GM19035 (cell line): ENCODE measurements at regions not wholly inside any gene's neighbourhood (a gene's known extent, or its start where the extent isn't known, plus 50 kb on each side); places are given as distances from the start of the nearest gene placed in this dataset.
A peak's percentile ranks its signal among the peaks of the same experiment; 100 is the strongest.

Experiments used
- ATAC-seq: cut with Tn5 transposase; IDR thresholded peaks from one replicate; pipeline ENCODE4 v1.9.1; 2021; ENCODE audit not compliant: unreplicated experiment

- no peak for ATAC-seq
Observed at GRCh38 chr4:123455360-123455759, 58.8 kb downstream of the SPRY1 start.

DNA sequence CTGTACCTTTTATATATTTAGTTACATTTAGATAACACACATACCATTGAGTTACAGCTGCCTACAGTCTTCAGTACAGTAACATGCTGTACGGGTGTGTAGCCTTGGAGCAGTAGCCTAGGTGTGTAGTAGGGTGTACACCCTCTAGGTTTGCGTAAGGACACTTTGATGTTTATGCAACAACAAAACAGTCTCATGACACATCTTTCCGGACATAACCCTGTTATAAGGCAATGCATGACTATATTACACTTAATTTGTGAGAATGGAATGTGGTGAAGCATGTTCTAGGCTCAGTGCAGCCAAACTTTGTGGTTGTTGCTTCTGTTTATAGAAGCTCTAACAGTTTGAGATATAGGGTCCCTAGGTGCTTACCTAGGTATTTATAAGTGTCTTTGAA, 65.4 kb downstream of the SPRY1 start:
- no peak for ATAC-seq

DNA sequence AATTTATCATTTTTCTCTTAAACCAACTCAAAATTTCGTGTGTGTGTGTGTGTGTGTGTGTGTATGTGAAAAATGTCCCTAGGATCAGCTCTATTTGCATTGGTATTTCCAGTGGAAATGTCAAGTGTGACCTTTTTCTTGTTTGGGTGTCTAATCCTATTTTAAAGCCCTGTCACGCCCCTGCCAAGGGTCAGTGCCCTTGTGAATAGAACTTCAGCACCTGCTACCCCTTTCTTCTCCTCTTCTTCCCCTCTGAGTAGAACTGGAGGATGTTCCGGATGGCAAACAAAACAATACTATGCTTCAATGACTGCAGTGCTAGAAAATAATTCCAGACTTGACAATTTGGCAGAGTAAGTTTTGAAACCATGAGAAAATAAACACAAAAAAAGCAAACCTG, 67.3 kb downstream of the SPRY1 start:
- ATAC-seq = no peak

- ATAC-seq = no peak
Observed at GRCh38 chr4:123465416-123465815, 68.8 kb downstream of the SPRY1 start.

DNA sequence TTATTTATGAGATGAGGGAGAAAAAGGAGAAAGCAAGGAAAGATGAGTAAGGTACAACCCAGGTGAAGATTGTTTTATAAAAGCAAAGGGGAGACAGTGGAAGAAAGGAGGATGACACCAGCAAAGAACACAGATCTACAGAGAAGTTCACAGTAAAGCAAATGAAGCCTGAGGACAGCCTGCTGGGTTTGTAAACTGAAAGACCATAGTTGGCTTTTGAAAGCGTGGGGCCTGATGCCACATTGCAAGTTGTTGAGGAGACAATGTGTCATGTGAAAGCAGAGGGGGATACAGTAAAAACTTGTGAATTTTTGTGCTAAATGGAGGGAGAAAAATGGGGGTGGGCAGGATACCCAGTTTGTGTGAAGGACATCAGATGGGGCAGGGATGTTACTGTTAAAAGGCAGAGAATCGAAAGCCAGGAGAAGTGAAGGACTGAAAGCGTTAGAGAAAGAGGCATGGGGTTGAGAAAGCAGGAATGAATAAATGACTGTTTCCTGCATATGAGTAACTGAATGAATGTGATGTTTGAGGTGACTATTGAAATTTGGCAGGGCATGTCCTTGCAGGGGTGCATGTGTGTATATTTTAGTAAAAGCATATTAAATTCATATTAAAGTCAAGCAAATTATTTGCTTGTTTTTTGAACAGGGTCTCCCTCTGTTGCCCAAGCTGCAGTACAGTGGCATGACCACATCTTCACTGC, 69.6 kb downstream of the SPRY1 start:
- ATAC-seq = no peak

GRCh38 chr4:123468479-123469031, 72.0 kb downstream of the SPRY1 start:
- no peak for ATAC-seq

GRCh38 chr4:123469245-123469644, 72.7 kb downstream of the SPRY1 start:
- no peak for ATAC-seq

- ATAC-seq = no peak
Observed at GRCh38 chr4:123469696-123470095, 73.1 kb downstream of the SPRY1 start.

- no peak for ATAC-seq
Observed at GRCh38 chr4:123470640-123471039, 74.0 kb downstream of the SPRY1 start.

GRCh38 chr4:123471655-123472369, 75.2 kb downstream of the SPRY1 start:
- ATAC-seq = no peak

GRCh38 chr4:123474817-123475216, 78.2 kb downstream of the SPRY1 start:
- ATAC-seq = no peak

GRCh38 chr4:123476089-123476488, 79.5 kb downstream of the SPRY1 start:
- ATAC-seq = no peak

DNA sequence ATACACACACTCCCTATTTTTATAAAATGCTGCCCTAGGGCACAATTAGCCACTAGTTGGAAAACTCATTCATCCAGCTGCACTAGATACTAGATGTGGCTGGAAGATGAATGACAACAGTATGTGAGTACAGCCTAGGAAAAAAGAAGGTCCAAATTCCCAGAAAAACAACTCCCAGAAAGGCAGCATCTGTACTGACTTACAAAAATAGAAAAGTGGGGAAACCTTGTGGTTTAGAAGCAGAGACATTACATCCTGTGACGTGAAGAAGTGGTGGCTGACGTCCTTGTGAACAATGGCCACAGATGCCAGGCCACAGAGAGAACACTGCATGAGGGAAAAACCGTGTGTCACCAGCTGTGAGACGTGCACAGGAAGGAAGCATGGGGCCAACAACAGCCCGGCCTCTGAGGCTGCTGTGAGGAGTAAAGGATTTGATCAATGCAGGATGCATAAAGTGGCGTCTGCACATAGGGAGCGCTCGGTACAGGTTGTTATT, 81.2 kb downstream of the SPRY1 start:
- no peak for ATAC-seq

DNA sequence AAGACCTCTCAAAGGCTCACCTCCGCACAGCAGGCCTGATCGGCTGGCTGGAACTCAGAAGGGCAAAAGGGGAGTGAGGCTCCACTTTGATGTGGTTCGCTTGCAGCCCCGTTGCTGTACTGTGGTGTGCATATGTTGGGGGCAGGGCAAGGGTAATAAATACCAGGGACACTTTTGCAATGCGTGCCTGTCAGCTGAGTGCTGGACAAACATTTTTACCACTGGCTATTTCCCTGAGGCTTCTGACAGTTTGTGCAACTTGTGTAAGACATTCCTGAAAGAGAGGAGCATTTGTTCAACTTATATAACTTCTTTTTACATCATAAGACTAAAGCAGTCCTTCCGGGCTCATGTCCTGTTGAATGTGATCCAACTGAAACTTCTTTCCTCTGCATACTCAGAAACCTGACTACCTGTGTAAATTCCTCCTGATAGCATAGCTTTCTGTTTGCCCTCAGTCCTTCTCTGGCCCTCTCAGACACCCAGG, 82.3 kb downstream of the SPRY1 start:
- no peak for ATAC-seq

GRCh38 chr4:123479944-123480343, 83.3 kb downstream of the SPRY1 start:
- no peak for ATAC-seq

DNA sequence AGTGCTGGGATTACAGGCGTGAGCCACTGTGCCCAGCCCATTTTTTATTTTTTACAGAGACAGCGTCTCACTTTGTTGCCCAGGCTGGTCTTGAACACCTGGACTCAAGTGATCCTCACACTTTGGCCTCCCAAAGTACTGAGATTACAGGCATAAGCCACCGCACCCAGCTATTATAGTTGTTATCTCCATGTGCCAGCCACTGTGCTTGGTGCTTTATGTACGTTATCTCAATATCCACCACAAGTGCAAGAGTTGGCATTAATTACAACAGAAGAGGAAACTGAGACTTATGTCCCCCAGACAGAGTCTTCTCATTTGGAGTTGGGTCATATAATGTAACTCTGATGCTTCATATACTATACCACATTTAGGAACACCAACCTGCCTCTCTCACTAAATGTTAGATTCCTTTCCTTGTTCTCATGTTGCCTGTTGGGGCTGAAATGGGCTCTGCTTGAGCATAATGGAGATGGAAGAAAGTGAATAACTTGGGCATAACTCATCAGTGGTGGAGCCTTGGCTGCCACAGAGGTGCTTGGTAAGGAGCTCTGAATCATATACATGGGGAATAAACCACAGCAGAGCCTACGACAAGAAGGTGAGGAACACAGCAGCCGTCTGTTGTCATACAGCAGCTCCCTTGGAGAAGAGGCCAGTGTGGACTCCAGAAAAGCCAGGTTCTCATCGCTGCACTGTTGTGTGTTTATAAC, 84.3 kb downstream of the SPRY1 start:
- no peak for ATAC-seq

DNA sequence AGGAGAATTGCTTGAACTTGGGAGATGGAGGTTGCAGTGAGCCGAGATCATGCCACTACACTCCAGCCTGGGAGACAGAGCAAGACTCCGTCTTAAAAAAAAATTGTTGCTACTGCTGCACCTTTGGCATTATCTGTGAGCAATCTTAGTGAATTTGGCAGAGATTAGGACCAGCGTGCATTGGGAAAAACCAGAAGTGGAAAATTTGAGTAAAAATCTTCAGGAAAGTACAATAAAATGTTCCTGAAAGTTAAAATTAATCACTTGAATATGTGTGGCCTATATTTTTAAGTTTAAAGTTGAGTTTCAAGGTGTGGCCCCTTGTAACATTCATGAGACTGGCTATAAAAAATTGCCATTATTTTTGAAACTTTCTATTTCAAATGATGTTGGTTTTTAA, 85.1 kb downstream of the SPRY1 start:
- ATAC-seq = no peak

- ATAC-seq = no peak
Observed at GRCh38 chr4:123484291-123484926, 87.8 kb downstream of the SPRY1 start.

DNA sequence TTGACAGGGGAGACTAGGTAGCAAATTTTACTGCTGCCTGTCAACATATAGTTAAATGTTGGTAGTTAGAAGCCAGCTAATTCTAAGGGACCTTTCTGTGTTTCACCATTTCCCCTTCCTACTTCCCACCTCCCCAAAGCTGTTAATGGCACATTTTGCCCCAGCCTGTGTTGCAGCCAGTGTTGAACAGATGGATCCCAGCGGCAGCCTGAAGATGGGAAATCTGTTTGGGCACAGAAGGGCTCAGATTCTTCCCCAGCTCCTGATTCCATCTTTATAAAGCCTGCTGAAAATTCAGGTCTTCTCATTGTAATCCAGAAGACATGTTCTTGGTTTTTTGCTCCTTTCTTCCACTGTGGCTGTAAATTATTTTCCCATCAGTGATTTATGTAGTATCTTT, 89.0 kb downstream of the SPRY1 start:
- ATAC-seq = no peak

DNA sequence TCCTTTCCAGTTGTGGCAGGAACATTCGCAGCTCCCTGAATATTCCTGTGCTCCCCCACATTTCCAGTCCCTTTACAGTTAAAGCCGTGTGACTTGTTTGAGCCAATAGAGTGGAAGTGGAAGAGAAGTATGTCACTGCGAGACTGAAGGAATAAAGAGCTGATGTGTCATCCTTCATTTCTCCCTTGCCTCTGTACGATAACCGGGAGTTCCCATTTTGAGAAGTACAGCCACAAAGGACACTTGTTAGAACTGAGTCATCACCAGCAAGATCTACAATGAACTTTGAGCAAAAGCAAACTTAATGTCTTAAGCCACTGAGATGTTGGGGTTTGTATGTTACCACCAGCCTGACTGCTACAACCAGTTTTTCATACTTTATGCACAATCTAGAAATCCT, 92.3 kb downstream of the SPRY1 start:
- peak; percentile 60 for ATAC-seq

GRCh38 chr4:123495530-123495929, 98.9 kb downstream of the SPRY1 start:
- no peak for ATAC-seq
